ENCODE measurements at regions not wholly inside any gene's neighbourhood (a gene's known extent, or its start where the extent isn't known, plus 50 kb on each side); places are given as distances from the start of the nearest gene placed in this dataset.
"Not testable (repeated sequence)": the region's sequence is repeated elsewhere in the genome, so short reads cannot be mapped to it uniquely, and the experiment has no call there.

DNA sequence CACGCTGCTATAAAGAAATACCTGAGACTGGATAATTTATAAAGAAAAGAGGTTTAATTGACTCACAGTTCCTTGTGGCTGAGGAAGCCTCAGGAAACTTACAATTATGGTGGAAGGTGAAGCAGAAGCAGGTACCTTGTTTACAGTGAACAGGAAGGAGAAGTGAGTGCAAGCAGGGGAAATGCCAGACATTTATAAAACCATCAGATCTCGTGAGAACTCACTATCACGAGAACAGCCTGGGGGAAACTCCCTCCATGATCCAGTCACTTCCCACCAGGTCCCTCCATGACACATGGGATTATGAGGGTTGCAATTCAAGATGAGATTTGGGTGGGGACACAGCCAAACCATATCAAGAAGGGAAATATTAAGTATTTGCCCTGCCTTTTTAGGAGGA is 305.8 kb downstream of the REEP3 start:
- not testable (repeated sequence) for TF ChIP-seq EZH2 (IDR thresholded peaks at IDR 0.05; ENCODE audit: borderline replicate concordance, low read depth, low read length, poor library complexity, severe bottlenecking)
- TF ChIP-seq, protein P1, sequence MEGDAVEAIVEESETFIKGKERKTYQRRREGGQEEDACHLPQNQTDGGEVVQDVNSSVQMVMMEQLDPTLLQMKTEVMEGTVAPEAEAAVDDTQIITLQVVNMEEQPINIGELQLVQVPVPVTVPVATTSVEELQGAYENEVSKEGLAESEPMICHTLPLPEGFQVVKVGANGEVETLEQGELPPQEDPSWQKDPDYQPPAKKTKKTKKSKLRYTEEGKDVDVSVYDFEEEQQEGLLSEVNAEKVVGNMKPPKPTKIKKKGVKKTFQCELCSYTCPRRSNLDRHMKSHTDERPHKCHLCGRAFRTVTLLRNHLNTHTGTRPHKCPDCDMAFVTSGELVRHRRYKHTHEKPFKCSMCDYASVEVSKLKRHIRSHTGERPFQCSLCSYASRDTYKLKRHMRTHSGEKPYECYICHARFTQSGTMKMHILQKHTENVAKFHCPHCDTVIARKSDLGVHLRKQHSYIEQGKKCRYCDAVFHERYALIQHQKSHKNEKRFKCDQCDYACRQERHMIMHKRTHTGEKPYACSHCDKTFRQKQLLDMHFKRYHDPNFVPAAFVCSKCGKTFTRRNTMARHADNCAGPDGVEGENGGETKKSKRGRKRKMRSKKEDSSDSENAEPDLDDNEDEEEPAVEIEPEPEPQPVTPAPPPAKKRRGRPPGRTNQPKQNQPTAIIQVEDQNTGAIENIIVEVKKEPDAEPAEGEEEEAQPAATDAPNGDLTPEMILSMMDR (conservative IDR thresholded peaks at IDR 0.05; ENCODE audit: low read depth, low read length), result not testable (repeated sequence)

Measured in A673 (cell line).